SK-N-MC (cell line): ENCODE measurements at regions not wholly inside any gene's neighbourhood (a gene's known extent, or its start where the extent isn't known, plus 50 kb on each side); places are given as distances from the start of the nearest gene placed in this dataset.

ENCODE experiments used
- EZH2 ChIP-seq: fragments of 200-600 bp; sonication (generic); IDR thresholded peaks from one replicate; pipeline ENCODE4 v1.6.1; 2017; ENCODE audit warnings: antibody characterized with exemption
- FOXP2 ChIP-seq: optimal IDR thresholded peaks from 2 replicates; pipeline ENCODE3; 2011; ENCODE audit warnings: mild to moderate bottlenecking, moderate library complexity; ENCODE audit not compliant: insufficient read depth; ENCODE audit errors: extremely low read length, control extremely low read depth
- POLR2AphosphoS5 ChIP-seq: IDR thresholded peaks from 2 replicates; pipeline ENCODE4 v1.6.1; 2012; ENCODE audit warnings: mild to moderate bottlenecking, low read depth, low read length, borderline replicate concordance

DNA sequence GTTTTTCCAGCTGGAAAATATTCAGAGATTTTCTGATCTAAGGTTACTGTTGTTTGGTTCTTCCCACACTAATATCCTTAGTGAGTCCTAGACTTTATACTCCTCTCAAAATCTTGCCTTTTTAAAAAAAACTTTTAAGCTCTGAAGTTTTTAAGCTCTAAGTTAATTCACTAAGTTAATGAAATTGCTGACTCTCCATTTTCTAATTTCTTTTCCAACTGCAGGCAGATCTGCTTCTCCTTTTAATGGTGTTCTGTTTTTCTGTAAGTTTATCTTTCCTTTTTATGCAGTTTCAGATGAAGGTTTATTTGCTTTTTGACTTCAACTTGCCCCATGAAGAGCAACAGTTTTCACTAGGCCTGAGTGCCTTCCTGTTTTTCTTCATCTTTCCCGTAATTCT is 125.8 kb upstream of the ARHGAP42 start:
- TF ChIP-seq POLR2AphosphoS5 (no peak), EZH2 (no peak), FOXP2 (no peak)
